HG03095 (cell line): ENCODE measurements at regions not wholly inside any gene's neighbourhood (a gene's known extent, or its start where the extent isn't known, plus 50 kb on each side); places are given as distances from the start of the nearest gene placed in this dataset.

Experiments
- ATAC-seq: cut with Tn5 transposase; IDR thresholded peaks from one replicate; pipeline ENCODE4 v1.9.1; 2021; ENCODE audit warnings: moderate library complexity; ENCODE audit not compliant: unreplicated experiment

DNA sequence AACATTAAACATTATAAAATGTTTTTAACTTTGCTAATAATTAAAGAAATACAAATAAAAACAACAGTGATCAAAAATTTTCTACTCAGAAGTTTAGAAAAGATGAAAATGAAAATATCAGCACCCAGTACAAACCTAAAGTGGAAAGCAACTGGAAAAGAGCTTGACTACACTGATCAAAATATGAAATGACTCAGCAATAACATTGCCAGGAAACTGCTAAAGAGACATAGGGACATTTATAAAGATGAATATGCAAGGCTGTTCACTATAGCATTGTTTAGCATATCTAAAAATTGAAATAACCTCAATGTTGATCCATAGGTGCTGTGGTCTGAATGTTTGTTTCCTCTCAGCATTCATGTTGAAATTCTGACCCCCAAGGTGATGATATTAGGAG lies 88.5 kb upstream of the NOCT start:
- ATAC-seq = no peak

GRCh38 chr4:138925495-138925894 lies 90.1 kb upstream of the NOCT start:
- ATAC-seq = no peak

DNA sequence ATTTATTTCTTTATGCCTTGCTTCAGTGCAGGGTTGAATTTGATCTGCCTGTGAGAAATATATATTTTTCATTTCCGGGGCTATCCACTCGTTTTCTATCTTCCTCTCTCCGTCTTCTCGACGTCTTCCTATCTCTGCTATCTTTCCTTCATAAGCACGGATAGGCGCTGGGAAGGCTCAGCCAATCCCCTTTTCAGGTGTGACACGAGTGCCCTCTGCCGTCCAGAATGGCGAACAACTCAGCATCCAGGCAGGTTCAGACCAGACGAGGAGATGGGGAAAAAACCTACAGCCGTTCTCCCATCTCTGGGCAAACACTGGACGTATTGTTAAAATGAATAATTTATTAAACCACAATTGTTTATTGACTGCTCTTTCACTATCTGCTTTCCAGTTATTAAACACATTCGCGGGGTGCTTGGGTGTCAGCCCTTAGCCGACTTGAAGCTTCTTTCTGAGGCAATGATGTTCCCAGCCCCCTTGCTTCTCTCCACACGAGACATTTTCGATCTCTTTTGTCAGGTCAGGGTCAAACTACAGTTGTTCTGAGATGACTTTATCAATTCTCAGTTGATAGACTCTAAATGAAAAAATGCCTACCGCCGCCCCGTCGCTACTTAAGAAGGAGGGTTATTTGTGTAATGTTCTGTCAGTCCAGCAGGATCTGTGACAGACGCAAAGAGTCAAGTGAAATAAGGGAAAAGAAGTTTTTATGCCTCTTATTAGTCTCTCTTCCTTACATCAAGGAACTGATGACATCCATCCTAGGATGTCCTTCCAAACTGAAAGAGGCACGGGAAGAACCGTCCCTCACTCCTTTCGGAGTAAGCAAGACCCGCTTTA lies 96.3 kb upstream of the NOCT start:
- no peak for ATAC-seq

DNA sequence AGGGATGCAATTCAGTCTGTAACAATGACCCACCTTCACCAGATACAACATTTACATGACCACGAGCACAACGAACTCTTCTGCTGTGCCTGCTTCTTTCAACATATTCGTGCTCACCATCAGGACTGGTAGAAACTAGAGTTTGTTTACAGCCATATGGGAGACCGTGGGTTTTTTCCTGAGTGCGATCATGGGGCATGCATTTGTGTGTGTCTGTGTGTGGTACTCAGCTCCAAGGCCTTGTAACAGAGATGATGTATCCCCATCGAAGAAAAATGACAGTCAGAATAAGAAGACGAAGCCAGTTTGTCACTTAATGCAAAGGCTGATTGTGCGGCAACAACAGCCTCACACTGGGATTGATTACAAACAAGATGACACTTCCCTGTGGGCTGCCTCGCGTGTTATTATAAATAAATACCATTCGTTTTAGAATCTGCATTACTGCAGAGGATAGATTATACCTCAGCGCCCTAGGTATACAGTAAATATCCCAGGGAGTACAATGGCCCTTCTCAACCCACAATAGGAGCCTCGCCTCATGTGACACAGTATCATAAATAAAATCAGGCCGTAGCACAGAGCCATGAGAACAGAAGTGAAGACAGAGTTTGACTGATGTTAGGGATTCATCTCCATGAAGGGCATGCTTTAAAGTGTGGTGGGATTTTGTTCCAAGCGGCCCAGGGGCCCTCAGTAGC lies 97.3 kb upstream of the NOCT start:
- ATAC-seq = no peak

DNA sequence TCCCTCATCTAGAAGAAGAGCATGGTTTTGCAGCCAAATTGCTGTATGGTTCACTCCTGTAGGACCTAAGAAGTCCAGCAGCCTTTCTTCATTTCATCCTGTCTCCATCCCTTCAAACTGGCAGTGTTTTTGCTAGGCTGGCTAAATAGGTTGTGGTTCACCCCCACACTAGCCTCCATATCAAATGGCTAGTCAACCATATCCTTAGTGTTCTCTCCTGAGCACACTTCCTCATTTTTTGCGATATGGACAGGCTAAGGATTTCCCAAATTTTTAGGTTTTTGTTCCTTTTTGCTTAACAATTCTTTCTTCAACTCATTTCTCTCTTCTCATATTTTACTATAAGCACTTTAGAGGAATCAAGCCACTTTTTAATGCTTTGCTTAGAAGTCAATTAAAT lies 98.8 kb upstream of the NOCT start:
- ATAC-seq = no peak

DNA sequence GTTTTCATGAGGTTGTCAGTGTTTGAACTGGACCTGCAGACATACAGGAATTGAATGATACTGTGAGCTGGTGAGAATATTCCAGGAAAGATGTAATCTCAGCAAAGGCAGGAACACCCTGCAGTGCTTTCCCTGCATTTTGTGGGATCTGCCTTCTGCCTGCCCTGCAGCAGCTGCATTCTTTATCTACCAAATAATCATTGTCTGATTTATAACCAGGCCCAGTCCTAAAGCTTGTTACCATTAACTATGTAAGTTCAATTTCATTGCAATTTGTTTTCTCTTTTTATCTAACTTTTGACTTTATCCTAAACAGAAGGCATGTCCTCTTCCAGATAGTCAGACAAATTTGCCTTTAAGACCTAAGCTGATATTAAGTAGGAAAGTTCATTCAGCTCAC lies 99.8 kb upstream of the NOCT start:
- no peak for ATAC-seq

DNA sequence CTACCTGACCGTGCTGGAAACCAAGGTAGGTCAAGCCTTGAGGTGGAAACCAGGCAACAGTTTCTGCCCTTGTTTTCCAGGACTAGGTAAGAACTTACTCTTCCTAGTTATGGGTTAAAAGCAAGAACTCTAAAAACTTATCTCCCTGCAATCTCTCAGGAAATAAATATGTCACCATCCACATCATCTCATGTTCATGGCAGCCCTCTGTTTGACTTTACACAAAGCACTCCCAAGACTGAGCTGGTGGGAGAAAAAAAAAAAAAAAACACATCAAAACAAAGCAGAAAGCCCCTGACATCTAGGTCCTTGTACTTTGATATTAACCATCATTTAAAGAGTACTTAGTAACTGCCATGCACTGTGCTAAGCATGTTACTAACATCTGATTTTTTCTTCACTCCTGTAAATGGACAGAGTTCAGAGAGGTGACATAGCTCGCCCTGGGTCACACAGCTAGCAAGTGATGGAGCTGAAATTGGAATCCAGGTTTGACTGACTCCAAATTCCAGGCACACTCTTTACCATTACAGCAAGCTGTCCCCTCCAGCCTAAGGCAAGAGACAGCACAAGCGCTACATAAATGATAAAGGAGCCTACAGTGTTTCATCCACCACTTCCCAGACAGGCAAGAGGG lies 102.8 kb upstream of the NOCT start:
- no peak for ATAC-seq

DNA sequence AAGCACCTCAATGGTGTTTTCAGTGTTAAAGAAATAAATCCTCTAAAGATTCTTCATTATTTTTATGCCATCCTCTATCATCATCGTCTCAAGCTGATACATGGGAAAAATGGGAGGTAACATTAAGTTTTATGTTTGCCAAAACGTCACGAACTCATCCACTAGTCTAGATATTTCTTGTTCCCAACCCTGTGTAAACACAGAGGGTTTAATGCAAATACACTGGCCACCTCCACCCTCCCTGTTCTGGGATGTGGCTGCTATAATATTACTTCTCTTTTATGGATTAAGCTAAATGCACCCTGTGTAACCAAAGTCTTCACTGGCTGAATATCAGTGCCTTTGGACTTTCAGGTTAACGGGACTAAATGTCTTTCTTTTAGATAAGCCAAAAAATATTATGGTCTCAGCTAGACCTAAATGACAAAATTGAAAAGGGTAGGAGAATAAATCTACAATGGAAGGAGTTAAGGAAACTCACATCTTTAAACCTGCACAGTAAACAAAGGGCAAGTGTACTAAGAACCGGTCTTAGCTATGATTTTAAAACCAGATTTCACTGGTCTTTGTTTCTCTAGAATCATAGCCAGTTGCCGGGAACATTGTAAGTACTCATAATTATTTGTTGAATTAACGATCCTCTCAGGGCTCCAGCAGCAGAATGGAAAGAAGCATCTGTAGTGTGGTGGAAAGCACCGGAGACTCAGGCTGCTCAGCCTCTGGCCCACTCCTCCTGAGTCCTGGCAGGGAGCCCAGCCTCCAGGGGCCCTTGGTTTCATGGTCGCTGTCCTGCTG lies 103.5 kb upstream of the NOCT start:
- ATAC-seq = no peak

GRCh38 chr4:138910914-138911336 lies 104.7 kb upstream of the NOCT start:
- no peak for ATAC-seq

GRCh38 chr4:138910195-138910913 lies 105.2 kb upstream of the NOCT start:
- ATAC-seq = no peak

DNA sequence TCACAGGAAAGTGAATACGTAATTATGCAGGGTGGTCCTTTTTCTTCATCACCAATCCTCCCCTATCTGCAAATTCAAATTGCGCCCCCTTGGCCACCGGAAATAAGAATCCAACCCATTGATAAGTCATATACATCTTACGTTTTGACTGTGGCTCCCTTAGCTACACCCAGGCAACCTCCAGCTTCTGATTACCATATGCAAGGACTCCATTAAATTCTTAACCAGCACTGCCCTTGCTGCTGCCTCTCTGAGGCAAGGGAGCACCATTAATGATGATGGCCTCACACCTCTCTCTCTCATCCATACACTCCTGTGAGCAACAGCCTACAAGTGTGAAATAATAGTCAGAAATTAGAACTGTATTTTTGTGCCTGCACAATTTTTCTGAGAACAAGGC lies 106.0 kb upstream of the NOCT start:
- no peak for ATAC-seq

DNA sequence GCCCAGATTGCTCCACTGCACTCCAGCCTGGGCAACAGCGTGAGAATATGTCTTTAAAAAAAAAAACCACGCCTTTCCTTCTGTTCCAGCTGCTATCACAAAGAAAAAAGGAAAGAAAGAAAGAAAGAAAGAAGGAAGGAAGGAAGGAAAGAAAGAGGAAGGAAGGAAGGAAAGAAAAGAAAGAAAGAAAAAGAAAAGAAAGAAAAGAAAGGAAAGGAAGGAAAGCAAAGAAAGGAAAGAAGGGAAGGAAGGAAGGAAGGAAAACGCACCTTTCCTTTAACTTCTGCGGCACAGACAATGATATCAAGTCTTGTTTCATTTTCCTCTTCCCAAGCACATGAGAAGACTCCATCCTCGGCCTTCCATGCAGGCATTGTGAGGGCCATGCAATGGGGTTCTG lies 107.4 kb upstream of the NOCT start:
- ATAC-seq = no peak

- ATAC-seq = no peak
Measured at GRCh38 chr4:138907174-138907573, 108.4 kb upstream of the NOCT start.

- ATAC-seq = no peak
Measured at GRCh38 chr4:138904793-138905192, 110.8 kb upstream of the NOCT start.

DNA sequence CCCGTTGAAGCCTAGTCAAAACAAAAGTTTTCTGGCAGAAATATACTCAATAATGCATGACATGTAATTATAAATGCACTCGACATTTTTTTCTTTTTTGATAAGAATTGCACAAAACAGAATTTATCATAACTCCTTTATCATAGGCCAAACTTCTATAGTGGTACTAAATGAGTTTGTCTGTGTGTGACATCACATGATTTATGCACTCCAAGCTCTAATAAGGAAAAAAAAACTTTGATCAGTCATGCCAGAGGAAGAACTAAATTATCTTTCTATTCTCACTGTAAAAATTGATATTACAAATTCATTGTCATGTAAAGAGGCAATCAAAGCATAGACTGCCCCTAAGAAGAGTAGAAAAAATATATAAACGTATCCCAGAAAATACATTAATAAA lies 112.4 kb upstream of the NOCT start:
- ATAC-seq = no peak

GRCh38 chr4:138902705-138903104 lies 112.9 kb upstream of the NOCT start:
- no peak for ATAC-seq

GRCh38 chr4:138901177-138901576 lies 114.4 kb upstream of the NOCT start:
- ATAC-seq = no peak

DNA sequence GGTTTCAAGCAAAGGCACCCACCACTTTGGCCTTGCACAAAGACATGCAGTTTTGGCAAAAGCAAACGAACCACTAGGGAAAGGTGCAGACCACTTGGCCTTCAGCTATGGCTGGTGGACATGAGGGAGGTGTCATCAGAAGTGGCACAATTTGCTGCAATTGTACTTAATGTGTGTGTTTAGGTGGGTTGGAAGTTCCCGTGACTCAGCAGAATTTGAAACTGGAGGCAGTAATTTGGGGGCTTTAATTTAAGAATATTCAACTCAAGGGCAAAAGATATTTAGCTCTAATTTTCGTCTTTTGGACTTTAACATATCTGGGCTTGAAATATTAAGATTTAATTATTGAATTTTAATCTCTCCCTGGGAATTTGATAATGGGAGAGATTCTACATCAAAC lies 115.6 kb upstream of the NOCT start:
- no peak for ATAC-seq

DNA sequence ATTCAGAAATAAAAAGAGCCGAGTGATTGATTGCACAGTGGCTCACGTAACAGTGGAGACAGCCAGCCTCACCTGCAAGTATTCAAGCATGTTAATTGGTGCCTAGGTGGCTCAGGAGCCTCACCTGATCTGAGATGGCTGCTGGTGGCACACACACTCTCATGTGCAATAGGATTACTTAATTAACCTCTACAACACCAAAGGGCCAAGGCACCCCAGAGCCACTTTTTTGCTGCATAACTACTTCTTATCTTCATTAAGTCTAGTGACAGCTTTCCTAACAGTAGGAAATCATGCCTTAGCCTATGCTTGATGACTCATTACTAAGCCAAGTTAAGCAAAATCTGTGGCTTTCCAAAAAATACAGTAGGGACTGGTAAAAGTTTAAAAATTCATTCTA lies 117.3 kb upstream of the NOCT start:
- no peak for ATAC-seq

- ATAC-seq = no peak
Measured at GRCh38 chr4:138897811-138898226, 117.8 kb upstream of the NOCT start.

DNA sequence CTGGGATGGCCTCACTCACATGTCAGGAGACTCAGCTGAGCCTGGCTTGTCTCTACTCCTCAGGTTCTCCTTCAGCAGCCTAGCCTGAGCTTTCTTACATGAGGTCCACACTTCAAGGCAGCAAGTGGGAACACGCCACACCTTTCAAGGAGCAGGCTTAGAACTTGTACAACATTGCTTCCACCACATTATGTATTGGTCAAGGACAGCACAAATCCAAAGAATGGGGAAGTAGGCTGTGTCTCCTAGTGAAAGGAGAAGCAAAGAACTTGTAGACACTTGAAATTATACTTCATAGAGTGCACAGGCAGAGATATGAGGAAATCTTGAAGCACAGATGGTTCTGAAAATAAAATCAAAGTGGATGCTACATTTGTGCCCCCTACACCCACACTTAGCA lies 120.9 kb upstream of the NOCT start:
- ATAC-seq = no peak
